KG1 (cell line): ENCODE measurements at regions not wholly inside any gene's neighbourhood (a gene's known extent, or its start where the extent isn't known, plus 50 kb on each side); places are given as distances from the start of the nearest gene placed in this dataset.
"Not testable (repeated sequence)": the region's sequence is repeated elsewhere in the genome, so short reads cannot be mapped to it uniquely, and the experiment has no call there.

Experiments
- DNase-seq: peaks from one replicate; lab custom pipeline; 2025; lab: John Stamatoyannopoulos, UW

GRCh38 chr19:29012457-29012856, 200.5 kb downstream of the UQCRFS1 start:
- no peak for DNase-seq

DNA sequence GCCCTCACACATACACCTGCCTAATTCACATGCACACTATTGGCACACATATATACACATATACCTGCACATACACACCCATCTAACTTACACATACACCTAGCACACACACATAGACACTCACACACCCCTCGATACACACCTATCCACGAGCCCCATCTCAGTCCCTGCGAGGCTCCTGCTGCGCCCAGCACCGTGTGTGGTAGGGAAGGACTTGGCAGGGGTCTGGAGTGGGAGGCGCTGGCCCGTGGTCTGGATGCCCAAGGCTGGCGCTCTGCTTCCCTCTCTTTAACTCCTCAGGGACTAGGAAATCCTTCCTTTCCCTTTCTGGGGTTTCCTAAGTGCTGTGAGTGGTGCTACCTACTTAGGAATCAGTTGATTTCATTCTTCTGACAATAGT, 202.7 kb downstream of the UQCRFS1 start:
- no peak for DNase-seq

GRCh38 chr19:29006057-29006735, 206.8 kb downstream of the UQCRFS1 start:
- no peak for DNase-seq

DNA sequence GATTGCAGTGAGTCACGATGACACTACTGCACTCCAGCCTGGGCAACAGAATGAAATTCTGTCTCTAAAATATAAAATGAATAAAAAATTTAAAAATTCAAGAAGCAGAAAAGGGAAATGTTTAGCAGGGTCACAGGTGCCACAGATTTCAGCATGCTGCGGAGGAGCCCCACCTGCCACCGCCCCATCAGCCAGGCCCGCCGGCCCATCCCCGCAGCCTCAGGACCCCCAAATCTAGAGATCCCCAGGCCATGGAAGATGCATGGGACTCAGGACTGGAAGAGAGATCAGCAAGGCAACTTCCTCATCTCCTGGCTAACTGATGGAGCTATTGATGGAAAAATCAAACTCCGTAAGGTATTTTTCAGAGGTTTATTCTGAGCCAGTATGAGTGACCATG, 208.2 kb downstream of the UQCRFS1 start:
- DNase-seq = no peak

- no peak for DNase-seq
Measured at GRCh38 chr19:29003641-29004409, 209.1 kb downstream of the UQCRFS1 start.

DNA sequence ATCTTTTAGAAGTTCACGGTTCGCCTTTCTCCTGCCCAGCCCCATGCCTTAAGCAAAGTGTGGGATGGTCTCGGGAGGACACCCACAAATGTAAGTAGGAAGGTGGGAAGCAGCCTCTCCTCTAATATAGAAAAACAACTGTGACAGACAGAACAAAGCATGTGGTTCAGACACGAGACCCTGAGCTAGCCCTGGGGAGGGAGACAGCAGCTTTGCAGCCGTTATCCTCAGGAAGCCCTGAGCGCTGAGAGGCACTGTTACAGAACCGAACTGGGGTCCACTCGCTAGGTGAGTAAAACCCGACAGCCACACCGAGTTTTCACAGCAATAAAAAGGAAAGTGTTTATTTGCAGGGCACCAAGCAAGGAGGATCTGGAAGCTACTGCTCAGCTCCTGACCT, 210.6 kb downstream of the UQCRFS1 start:
- DNase-seq = no peak

GRCh38 chr19:29001597-29002245, 211.2 kb downstream of the UQCRFS1 start:
- no peak for DNase-seq

GRCh38 chr19:29001141-29001581, 211.8 kb downstream of the UQCRFS1 start:
- no peak for DNase-seq

DNA sequence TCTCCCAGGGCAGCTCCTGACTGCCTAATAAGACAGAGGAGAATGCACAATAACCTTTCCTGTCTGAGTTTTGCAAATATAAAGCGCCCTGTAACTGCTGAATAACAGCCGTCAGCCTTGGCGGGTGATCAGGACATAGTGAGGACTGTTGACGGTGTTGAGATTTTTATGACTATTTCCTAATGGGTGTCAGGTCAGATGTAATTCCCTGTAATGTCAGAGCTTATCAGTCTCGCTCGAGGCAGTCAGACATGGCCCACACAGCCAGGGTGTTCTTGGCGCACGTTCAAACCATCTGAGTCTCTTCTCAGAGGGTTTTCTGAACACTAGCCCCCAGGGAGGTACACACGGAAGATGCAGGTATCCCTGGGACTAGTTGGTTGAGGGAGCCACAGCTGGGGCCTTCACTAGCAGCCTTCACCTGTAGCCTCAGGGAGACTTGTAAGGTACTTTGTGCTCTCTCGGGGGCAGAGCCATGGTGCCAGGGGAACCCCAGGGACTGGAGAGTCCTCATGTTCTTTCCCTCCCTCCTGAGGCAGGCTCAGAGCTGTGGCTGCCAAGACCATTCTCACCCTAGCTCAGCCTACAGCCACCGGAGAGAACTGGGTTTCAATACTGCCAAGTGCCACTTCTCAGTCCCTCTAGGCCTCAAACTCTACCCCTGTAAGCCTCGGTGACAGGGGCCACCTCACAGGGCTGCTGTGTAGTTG, 213.1 kb downstream of the UQCRFS1 start:
- DNase-seq = no peak

GRCh38 chr19:28998974-28999373, 214.0 kb downstream of the UQCRFS1 start:
- DNase-seq = no peak

- not testable (repeated sequence) for DNase-seq
Measured at GRCh38 chr19:28997866-28998265, 215.1 kb downstream of the UQCRFS1 start.

DNA sequence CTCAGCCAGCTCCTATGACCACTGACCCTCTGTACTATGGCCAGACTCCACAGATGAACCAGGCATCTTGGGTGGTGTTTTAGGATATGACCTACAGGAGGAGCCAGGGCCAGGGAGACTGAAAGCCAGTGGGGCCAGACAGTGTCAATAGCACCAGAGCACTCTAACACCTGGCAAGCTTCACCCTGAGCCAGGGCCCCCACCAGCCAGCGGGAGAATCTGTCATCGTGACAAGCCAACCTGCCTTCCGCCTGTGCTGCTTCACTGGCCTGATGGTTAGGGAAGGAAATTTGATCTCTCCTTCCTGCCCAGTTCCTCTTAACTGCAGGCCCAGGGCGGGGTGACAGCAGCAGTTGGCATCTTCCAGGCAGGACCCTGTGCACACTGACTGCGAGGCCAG, 222.4 kb downstream of the UQCRFS1 start:
- no peak for DNase-seq

DNA sequence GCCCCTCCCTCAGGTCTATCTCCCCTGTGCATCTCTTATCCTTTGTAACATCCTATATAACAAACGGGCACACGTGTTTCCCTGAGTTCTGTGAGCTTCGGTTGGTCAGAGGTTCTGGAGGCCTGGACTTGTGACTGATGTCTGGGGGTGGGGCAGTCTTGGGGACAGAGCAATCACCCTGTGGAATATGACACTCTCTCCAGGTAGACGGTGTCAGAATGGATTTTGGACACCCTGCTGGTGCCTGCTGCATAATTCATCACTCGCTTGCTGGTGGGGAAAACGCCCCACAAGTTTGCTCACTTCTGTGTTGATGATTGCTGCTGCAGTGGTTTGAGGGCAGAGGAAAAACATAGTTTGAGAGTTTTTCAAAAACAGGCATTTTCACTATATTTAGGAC, 223.2 kb downstream of the UQCRFS1 start:
- DNase-seq = no peak

DNA sequence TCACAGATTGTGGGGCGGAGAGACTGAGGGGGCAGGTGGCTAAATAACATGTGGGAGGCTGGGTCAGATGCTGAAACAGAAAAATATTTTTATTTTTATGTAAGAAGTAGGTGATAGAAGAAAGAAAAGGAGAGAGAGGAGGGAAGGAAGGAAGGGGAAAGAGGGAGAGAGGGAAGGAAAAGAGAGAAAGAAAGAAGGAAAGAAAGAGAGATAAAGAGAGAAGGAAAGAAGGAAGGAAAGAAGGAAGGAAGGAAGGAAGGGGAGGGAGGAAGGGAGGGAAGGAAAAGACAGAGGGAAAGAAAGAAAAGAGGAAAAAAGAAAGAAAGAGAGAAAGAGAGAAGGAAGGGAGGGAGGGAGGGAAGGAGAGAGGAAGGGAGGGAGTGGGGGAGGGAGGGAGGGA, 224.9 kb downstream of the UQCRFS1 start:
- DNase-seq = no peak

DNA sequence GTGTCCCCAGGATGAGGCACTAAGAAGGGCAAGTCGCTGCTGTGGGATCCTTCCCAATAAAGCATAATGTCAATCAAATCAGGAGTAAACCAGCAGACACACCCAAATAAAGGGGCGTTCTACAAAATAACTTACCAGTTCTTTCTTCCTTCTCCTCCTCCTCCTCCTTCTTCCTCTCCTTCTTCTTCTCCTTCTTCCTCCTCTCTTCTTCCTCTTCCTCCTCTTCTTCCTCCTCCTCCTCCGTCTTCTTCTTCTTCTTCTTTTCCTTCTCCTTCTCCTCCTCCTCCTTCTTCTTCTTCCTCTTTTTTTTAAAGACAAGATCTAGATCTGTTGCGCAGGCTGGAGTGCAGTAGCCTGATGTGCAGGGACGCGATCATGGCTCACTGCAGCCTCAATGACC, 225.8 kb downstream of the UQCRFS1 start:
- DNase-seq = no peak

DNA sequence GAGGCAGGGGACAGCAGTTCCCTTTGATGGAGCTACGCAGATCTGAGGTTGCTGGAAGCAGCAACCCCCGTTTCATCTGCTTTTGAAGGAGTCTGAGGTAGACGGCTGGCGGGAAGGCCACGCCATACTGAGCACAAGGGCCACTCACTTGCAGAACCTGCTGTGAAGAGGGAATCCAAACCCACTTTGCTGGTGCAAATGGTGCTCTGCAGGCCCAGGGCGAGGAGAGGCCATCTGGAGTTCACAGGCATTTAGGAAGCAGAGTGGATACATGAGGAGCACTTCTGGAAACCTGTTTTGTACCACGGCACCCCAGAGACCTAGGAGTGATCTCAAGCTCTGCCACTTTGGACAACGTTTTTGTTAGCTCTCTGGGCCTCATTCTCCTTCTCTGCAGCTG, 227.8 kb downstream of the UQCRFS1 start:
- DNase-seq = no peak

GRCh38 chr19:28984315-28984714, 228.6 kb downstream of the UQCRFS1 start:
- no peak for DNase-seq

GRCh38 chr19:28983430-28983829, 229.5 kb downstream of the UQCRFS1 start:
- DNase-seq = no peak

DNA sequence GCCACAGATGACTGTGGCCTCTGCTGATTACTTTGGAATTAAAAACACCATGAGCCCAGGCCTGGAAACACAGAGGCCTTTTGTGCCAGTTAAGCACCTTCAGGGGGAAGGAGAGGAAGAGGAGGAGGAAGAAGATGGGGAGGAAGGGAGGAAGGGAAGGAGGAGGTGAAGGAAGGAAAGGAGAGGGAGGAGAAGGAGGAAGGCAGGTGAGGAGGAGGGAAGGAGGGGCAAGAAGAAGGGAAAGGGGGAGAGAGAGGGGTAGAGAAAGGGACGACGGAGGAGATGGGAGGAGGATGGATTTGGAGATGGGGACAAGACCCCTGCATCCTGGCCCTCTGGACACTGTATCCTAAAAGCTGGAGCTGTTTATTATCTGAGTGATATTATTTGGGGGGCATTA, 231.0 kb downstream of the UQCRFS1 start:
- DNase-seq = no peak

DNA sequence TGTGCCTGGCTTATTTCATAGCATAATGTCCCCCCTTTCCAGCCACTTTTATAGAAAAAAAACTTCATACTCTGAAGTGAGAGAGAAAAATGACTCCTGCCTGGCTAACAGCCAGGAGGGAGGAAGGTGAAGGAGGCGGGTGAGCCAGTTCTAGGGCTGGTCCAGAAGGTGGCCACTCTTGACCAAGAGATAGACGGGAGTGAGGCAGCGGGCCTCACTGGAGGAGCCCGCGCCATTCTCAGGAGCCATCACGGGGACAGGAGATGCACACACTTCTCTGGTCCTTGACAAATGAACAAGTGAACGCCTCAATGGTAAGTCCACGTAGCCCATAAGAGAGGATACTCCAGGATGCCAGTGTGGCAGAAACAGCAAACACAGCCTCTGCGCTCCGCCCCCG, 231.4 kb downstream of the UQCRFS1 start:
- DNase-seq = no peak

DNA sequence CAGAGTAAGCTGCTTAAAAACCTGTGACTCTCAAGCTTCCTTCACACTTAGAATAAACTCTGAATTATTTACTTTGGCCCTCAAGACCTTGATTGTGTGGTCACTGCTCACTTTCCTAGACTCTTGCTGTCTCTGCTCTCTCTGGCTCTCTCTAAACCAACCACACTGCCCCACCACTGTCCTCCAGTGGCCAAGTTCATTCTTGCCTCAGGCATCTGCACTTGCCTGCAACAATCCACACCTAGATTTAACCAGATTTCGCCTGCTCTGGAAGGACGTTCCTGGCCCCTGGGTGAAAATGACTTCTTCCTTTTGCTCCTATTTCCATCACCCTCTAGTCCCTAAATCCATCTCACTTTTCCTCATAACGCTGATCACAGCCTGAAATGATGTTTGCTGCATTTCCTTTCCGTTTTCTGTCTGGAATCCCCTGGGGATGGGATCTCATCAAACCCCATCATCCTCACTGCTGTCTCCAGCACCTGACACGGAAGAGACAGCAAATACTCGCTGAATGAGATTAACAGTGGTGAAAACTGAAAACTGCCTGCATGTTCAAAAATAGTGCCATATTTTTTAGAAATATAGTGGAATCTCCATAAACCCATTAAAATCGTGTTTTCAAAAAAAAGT, 232.6 kb downstream of the UQCRFS1 start:
- DNase-seq = no peak

- no peak for DNase-seq
Measured at GRCh38 chr19:28977826-28978225, 235.1 kb downstream of the UQCRFS1 start.
